ENCODE measurements at regions not wholly inside any gene's neighbourhood (a gene's known extent, or its start where the extent isn't known, plus 50 kb on each side); places are given as distances from the start of the nearest gene placed in this dataset.

DNA sequence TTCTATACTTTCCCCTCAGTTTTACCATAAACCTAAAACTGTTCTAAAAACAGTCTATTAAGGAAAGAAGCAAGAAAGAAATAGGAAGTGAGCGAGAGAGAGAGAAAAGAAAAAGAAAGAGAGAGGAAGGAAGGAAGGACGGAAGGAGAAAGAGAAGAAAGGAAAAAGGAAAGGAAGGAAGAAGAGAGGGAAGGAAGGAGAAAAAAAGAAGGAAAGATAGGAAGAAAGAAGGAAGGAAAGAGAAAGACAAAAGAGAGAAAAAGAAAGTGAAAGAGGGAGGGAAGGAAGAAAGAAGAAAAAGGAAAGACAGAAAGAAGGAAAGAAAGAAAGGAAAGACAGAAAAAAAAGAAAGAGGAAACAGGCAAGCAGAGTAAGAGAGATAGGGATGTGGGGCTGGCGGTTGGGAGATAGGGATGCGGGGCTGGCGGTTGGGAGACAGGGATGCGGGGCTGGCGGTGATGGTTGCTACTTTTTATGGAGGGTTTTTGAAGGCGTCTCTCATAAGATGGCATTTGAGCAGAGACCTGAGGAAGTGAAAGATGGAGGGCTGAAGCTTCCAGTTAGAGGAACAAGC, 70.4 kb upstream of the IRF2BP2 start:
- Histone ChIP-seq H3K4me3 (ENCODE audit: low read depth in 2 of 2, low read length in 1 of 2) (no peak overlapping the region), H4K20me1 (ENCODE audit: insufficient read depth) (no peaks in the 10 kb centered on the region), H3K27ac (ENCODE audit: low read depth in 2 of 2, low read length in 1 of 2) (no peak overlapping the region), H3K9me2 (no peaks in the 10 kb centered on the region), H3K4me1 (ENCODE audit: control insufficient read depth in 1 of 2, insufficient read depth in 2 of 2, low read depth in 1 of 2, low read length in 1 of 2) (peaks cover 0 to 12% of the 10 kb centered on the region in 2 experiments; a peak in 2 of 4 replicates), H3K9ac (no peak overlapping the region), H3K9me3 (peaks cover 6% of the 10 kb centered on the region), H3K79me2 (ENCODE audit: insufficient read depth) (no peaks in the 10 kb centered on the region), H3K36me3 (replicated peaks in 1 of 2; ENCODE audit: control insufficient read depth in 1 of 2, insufficient read depth in 2 of 2, low read length in 1 of 2) (no peaks in the 10 kb centered on the region), H3K4me2 (no peak overlapping the region), H2AFZ (ENCODE audit: low read depth) (no peak overlapping the region), H3F3A (replicated peaks; ENCODE audit: insufficient read depth) (peaks cover 3% of the 10 kb centered on the region), H3K27me3 (ENCODE audit: insufficient read depth) (no peaks in the 10 kb centered on the region)
- POLR2A ChIA-PET = no interaction called here
- no peak for DNase-seq
- 96% methylated on average over 8 of the region's 8 CpGs for WGBS (ENCODE audit: low lambda C conversion rate)
- CTCF ChIA-PET = no interaction called here
- TF ChIP-seq EP300 (IDR thresholded peaks at IDR 0.05; ENCODE audit: borderline replicate concordance in 1 of 2, low read depth in 1 of 2, low read length in 1 of 2) = no peak
- TF ChIP-seq, protein P1, sequence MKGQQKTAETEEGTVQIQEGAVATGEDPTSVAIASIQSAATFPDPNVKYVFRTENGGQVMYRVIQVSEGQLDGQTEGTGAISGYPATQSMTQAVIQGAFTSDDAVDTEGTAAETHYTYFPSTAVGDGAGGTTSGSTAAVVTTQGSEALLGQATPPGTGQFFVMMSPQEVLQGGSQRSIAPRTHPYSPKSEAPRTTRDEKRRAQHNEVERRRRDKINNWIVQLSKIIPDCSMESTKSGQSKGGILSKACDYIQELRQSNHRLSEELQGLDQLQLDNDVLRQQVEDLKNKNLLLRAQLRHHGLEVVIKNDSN (IDR thresholded peaks at IDR 0.05; ENCODE audit: borderline replicate concordance, low read depth) = no peak

DNA sequence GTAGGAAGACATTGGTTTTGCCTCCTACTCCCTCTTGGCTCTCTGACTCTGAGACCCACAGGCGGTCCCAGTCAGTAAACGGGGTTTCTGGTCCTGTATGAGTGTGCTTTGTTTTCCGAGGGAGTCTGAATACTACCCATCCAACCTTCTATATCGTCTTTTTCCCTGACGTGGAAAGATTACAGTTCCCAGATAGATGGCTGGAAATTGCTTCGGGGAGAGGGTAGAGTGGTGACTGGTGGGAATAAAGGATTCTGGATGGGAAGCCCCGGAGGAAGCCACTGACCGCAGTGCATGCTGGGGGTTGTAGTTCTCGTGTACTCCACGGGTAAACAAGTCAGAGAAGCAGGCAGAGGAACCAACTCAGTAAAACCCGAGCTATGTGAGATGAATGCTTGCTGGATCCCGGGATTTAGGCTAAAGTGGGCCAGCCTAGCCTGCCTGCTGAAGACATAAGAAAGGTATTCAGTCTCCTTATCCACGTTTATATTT, 66.2 kb upstream of the IRF2BP2 start:
- DNase-seq = peak; percentile 85
- TF ChIP-seq ELF1 (IDR thresholded peaks at IDR 0.05) (peak; percentile 60; the same call in 1 of the 2 replicates), MXI1 (IDR thresholded peaks at IDR 0.05; ENCODE audit: low read depth, low read length) (peak; percentile 31; the same call in 1 of the 2 replicates), SIN3A (IDR thresholded peaks at IDR 0.05; ENCODE audit: borderline replicate concordance, low read depth, low read length) (no peak), TAF1 (IDR thresholded peaks at IDR 0.05; ENCODE audit: borderline replicate concordance, low read depth, low read length) (peak; percentile 21; the same call in 1 of the 2 replicates), POLR2AphosphoS5 (IDR thresholded peaks at IDR 0.05; ENCODE audit: low read depth, low read length) (peak; percentile 55; the same call in 1 of the 2 replicates), CHD2 (IDR thresholded peaks at IDR 0.05; ENCODE audit: low read length, partially characterized antibody) (peak; percentile 50), RAD21 (IDR thresholded peaks at IDR 0.05; ENCODE audit: low read length) (peak; percentile 27), GABPA (IDR thresholded peaks at IDR 0.05; ENCODE audit: low read depth) (peak; percentile 72)
- TF ChIP-seq, protein P2, sequence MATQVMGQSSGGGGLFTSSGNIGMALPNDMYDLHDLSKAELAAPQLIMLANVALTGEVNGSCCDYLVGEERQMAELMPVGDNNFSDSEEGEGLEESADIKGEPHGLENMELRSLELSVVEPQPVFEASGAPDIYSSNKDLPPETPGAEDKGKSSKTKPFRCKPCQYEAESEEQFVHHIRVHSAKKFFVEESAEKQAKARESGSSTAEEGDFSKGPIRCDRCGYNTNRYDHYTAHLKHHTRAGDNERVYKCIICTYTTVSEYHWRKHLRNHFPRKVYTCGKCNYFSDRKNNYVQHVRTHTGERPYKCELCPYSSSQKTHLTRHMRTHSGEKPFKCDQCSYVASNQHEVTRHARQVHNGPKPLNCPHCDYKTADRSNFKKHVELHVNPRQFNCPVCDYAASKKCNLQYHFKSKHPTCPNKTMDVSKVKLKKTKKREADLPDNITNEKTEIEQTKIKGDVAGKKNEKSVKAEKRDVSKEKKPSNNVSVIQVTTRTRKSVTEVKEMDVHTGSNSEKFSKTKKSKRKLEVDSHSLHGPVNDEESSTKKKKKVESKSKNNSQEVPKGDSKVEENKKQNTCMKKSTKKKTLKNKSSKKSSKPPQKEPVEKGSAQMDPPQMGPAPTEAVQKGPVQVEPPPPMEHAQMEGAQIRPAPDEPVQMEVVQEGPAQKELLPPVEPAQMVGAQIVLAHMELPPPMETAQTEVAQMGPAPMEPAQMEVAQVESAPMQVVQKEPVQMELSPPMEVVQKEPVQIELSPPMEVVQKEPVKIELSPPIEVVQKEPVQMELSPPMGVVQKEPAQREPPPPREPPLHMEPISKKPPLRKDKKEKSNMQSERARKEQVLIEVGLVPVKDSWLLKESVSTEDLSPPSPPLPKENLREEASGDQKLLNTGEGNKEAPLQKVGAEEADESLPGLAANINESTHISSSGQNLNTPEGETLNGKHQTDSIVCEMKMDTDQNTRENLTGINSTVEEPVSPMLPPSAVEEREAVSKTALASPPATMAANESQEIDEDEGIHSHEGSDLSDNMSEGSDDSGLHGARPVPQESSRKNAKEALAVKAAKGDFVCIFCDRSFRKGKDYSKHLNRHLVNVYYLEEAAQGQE (IDR thresholded peaks at IDR 0.05; ENCODE audit: low read depth, low read length) = no peak
- 11% methylated on average over 12 of the region's 13 CpGs for WGBS (ENCODE audit: low lambda C conversion rate)
- Histone ChIP-seq H3F3A (replicated peaks; ENCODE audit: insufficient read depth) (peaks cover 3% of the 10 kb centered on the region), H3K27ac (ENCODE audit: low read depth in 2 of 2, low read length in 1 of 2) (peak overlapping the region in 1 of 2 experiments; percentile 64; a peak in 2 of 4 replicates), H3K9me3 (no peaks in the 10 kb centered on the region), H2AFZ (ENCODE audit: low read depth) (peak overlapping the region; percentile 97), H3K4me1 (ENCODE audit: control insufficient read depth in 1 of 2, insufficient read depth in 2 of 2, low read depth in 1 of 2, low read length in 1 of 2) (peaks cover 0 to 16% of the 10 kb centered on the region in 2 experiments; a peak in 2 of 4 replicates), H3K79me2 (ENCODE audit: insufficient read depth) (no peaks in the 10 kb centered on the region), H4K20me1 (ENCODE audit: insufficient read depth) (no peaks in the 10 kb centered on the region), H3K9ac (0 out of 2 replicates have a peak overlapping the region, but pooled peaks have one; percentile 20), H3K4me3 (ENCODE audit: low read depth in 2 of 2, low read length in 1 of 2) (peak overlapping the region; percentile 28 to 36; a peak in 3 of 4 replicates), H3K9me2 (no peaks in the 10 kb centered on the region), H3K27me3 (ENCODE audit: insufficient read depth) (no peaks in the 10 kb centered on the region), H3K36me3 (replicated peaks in 1 of 2; ENCODE audit: control insufficient read depth in 1 of 2, insufficient read depth in 2 of 2, low read length in 1 of 2) (no peaks in the 10 kb centered on the region), H3K4me2 (peak overlapping the region; percentile 60)
- CTCF ChIA-PET = no interaction called here
- POLR2A ChIA-PET = interaction anchor here (1.3 kb wide), 1 partner anchor 48 kb away, joined by 4 read pairs; no protein-coding TSS in a partner anchor

All from SK-N-SH (cell line).